Hepatocyte (in vitro differentiated cells): ENCODE measurements at regions not wholly inside any gene's neighbourhood (a gene's known extent, or its start where the extent isn't known, plus 50 kb on each side); places are given as distances from the start of the nearest gene placed in this dataset.
"Not testable (repeated sequence)": the region's sequence is repeated elsewhere in the genome, so short reads cannot be mapped to it uniquely, and the experiment has no call there.

Source experiments
- EZH2 ChIP-seq: fragments of 200-600 bp; sonication (generic); IDR thresholded peaks from 2 replicates; pipeline ENCODE4 v1.6.1; 2016; ENCODE audit warnings: antibody characterized with exemption, mild to moderate bottlenecking, borderline replicate concordance
- TF ChIP-seq, protein P1 (sequence below): fragments of 200-600 bp; sonication (generic); IDR thresholded peaks from 2 replicates; pipeline ENCODE4 v1.5.1; 2016; ENCODE audit warnings: antibody characterized with exemption, mild to moderate bottlenecking; ENCODE audit not compliant: poor library complexity

- TF ChIP-seq EZH2, result not testable (repeated sequence)
- TF ChIP-seq, protein P1, sequence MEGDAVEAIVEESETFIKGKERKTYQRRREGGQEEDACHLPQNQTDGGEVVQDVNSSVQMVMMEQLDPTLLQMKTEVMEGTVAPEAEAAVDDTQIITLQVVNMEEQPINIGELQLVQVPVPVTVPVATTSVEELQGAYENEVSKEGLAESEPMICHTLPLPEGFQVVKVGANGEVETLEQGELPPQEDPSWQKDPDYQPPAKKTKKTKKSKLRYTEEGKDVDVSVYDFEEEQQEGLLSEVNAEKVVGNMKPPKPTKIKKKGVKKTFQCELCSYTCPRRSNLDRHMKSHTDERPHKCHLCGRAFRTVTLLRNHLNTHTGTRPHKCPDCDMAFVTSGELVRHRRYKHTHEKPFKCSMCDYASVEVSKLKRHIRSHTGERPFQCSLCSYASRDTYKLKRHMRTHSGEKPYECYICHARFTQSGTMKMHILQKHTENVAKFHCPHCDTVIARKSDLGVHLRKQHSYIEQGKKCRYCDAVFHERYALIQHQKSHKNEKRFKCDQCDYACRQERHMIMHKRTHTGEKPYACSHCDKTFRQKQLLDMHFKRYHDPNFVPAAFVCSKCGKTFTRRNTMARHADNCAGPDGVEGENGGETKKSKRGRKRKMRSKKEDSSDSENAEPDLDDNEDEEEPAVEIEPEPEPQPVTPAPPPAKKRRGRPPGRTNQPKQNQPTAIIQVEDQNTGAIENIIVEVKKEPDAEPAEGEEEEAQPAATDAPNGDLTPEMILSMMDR, result not testable (repeated sequence)
Measured at GRCh38 chr1:4186486-4186885, 286.4 kb upstream of the C1orf174 start.
